K562 (cell line): ENCODE measurements at regions not wholly inside any gene's neighbourhood (a gene's known extent, or its start where the extent isn't known, plus 50 kb on each side); places are given as distances from the start of the nearest gene placed in this dataset.

Experiments used
- ATAC-seq: fragments of 200-7000 bp; cut with Tn5 transposase; 3 replicates; pipeline ENCODE4 v1.9.1; 2020; ENCODE audit warnings: moderate library complexity
- BruUV-seq: library from RNA; stranded (reverse); fragments of 400-500 nt; replicated peaks from 2 replicates; lab custom pipeline; 2021; lab: Mats Ljungman, UMichigan
- CTCF ChIA-PET: fragments of 300-600 bp; formaldehyde crosslinking; extraction: SDS; loops from one replicate; lab custom pipeline; 2021; ENCODE audit warnings: low intra/inter-chr PET ratio; lab: Yijun Ruan, JAX
- POLR2A ChIA-PET: fragments of 300-600, 350-650 bp; sonication (Branson Sonifier 250); formaldehyde crosslinking; extraction: SDS; loops from one replicate; lab custom pipeline; 2021; ENCODE audit warnings: antibody characterized with exemption, inconsistent platforms; lab: Yijun Ruan, JAX
- DNase-seq, 4 experiments: peaks; one replicate each; pipeline versions ENCODE4 v3.0.0 to v3.0.0-alpha.2; 2011 to 2018; ENCODE audit warnings: low spot score in 3 of 4, mixed read lengths in 3 of 4; ENCODE audit errors: extremely low read depth in 1 of 4
- FAIRE-seq: peaks from 2 replicates; lab custom pipeline; 2011; peaks lifted over from hg19 to GRCh38; lab: Jason Lieb, UNC
- H2AFZ ChIP-seq: 2 replicates; pipeline ENCODE4 v1.6.0; 2011; ENCODE audit warnings: low read depth, low read length, control low read depth, inconsistent platforms
- H3K27ac ChIP-seq: fragments of 200-600 bp; 3 replicates; pipeline ENCODE4 v1.8.0; 2011; ENCODE audit warnings: low read depth, mild to moderate bottlenecking, control low read depth, inconsistent platforms, low read length, moderate library complexity, mixed read lengths; ENCODE audit errors: extremely low read depth
- H3K27me3 ChIP-seq, 2 experiments: fragments of 300-600 bp in 1 of 2; 2 replicates in 1 of 2; 3 replicates in 1 of 2; pipeline versions ENCODE4 v1.6.0 to v1.8.0; 2011; ENCODE audit warnings: inconsistent platforms in 2 of 2, low read length in 2 of 2, mild to moderate bottlenecking in 1 of 2, mixed read lengths in 1 of 2, moderate library complexity in 1 of 2; ENCODE audit not compliant: control insufficient read depth in 2 of 2, insufficient read depth in 2 of 2
- H3K36me3 ChIP-seq: fragments of 300-600 bp; 3 replicates; pipeline ENCODE4 v1.8.0; 2011; ENCODE audit warnings: mild to moderate bottlenecking, low read length, inconsistent platforms; ENCODE audit not compliant: control insufficient read depth, insufficient read depth
- H3K4me1 ChIP-seq, 2 experiments: fragments of 200-600 bp in 1 of 2; replicated peaks in 1 of 2; 2 replicates in 1 of 2; 3 replicates in 1 of 2; pipeline versions ENCODE4 v1.5.1 to v1.8.0; 2011; ENCODE audit warnings: inconsistent platforms in 2 of 2, low read length in 2 of 2, mild to moderate bottlenecking in 1 of 2, mixed read lengths in 1 of 2, moderate library complexity in 1 of 2; ENCODE audit not compliant: control insufficient read depth in 2 of 2, insufficient read depth in 2 of 2
- H3K4me2 ChIP-seq: 2 replicates; pipeline ENCODE4 v1.6.1; 2011; ENCODE audit warnings: low read length, control low read depth, inconsistent platforms, mixed read lengths; ENCODE audit not compliant: insufficient read depth
- H3K4me3 ChIP-seq: fragments of 200-600 bp; sonication (generic), shearing (Covaris generic); 2 replicates; pipeline ENCODE4 v1.5.1; 2016; ENCODE audit warnings: control low read depth, inconsistent platforms
- H3K79me2 ChIP-seq: fragments of 200-600 bp; 3 replicates; pipeline ENCODE4 v1.8.0; 2011; ENCODE audit warnings: low read length, inconsistent platforms; ENCODE audit not compliant: control insufficient read depth, insufficient read depth
- H3K9ac ChIP-seq, 2 experiments: 2 replicates each; pipeline versions ENCODE4 v1.6.0 to v1.6.1; 2011; ENCODE audit warnings: low read depth in 2 of 2, low read length in 2 of 2, control low read depth in 1 of 2, inconsistent platforms in 1 of 2, mild to moderate bottlenecking in 1 of 2, mixed read lengths in 1 of 2; ENCODE audit not compliant: insufficient read depth in 1 of 2
- H3K9me1 ChIP-seq: one replicate; pipeline ENCODE4 v1.6.0; 2011; ENCODE audit warnings: inconsistent platforms, mild to moderate bottlenecking, low read length, moderate library complexity; ENCODE audit not compliant: control insufficient read depth, insufficient read depth
- H3K9me3 ChIP-seq: replicated peaks from 2 replicates; pipeline ENCODE4 v1.5.1; 2011; ENCODE audit warnings: low read depth, low read length, inconsistent platforms; ENCODE audit not compliant: control insufficient read depth, insufficient read depth
- H4K20me1 ChIP-seq: replicated peaks from 2 replicates; pipeline ENCODE4 v1.6.1; 2011; ENCODE audit warnings: low read length, inconsistent platforms, mixed read lengths; ENCODE audit not compliant: control insufficient read depth, insufficient read depth
- CBX5 ChIP-seq: IDR thresholded peaks from 2 replicates; pipeline ENCODE4 v1.6.1; 2014; ENCODE audit warnings: low read depth, borderline replicate concordance
- ERF ChIP-seq: fragments of 450-650 bp; formaldehyde crosslinking; IDR thresholded peaks from 2 replicates; pipeline ENCODE4 v1.4.0; 2020; ENCODE audit warnings: mild to moderate bottlenecking, mixed read lengths
- FIP1L1 ChIP-seq: fragments of 200-400 bp; formaldehyde crosslinking; IDR thresholded peaks from 2 replicates; pipeline ENCODE4 v1.6.1; 2018; ENCODE audit warnings: mild to moderate bottlenecking, low read depth, low read length; ENCODE audit not compliant: poor library complexity, severe bottlenecking
- FOXK2 ChIP-seq, 2 experiments: fragments of 450-650 bp; IDR thresholded peaks in 1 of 2; conservative IDR thresholded peaks in 1 of 2; 2 replicates each; pipeline ENCODE4 v1.6.1; 2016; ENCODE audit warnings: low read depth in 2 of 2, mild to moderate bottlenecking in 1 of 2
- ILK ChIP-seq: fragments of 450-650 bp; IDR thresholded peaks from 2 replicates; pipeline ENCODE4 v1.6.1; 2016; ENCODE audit warnings: missing genetic modification characterization, low read depth, mild to moderate bottlenecking, missing compliant biosample characterization, moderate library complexity, borderline replicate concordance
- PBX2 ChIP-seq, 2 experiments: IDR thresholded peaks in 1 of 2; conservative IDR thresholded peaks in 1 of 2; 2 replicates each; pipeline ENCODE4 v1.6.1; 2016; ENCODE audit warnings: low read depth in 2 of 2, mild to moderate bottlenecking in 1 of 2, missing compliant biosample characterization in 1 of 2, missing genetic modification characterization in 1 of 2, moderate library complexity in 1 of 2
- SMAD1 ChIP-seq: fragments of 150-350 bp; IDR thresholded peaks from 2 replicates; pipeline ENCODE4 v1.6.1; 2014; ENCODE audit warnings: low read length, low read depth; ENCODE audit not compliant: partially characterized antibody
- THRAP3 ChIP-seq: fragments of 450-650 bp; IDR thresholded peaks from 2 replicates; pipeline ENCODE4 v1.6.1; 2016; ENCODE audit warnings: mild to moderate bottlenecking, inconsistent platforms, borderline replicate concordance
- ZFP1 ChIP-seq: fragments of 450-650 bp; formaldehyde crosslinking; IDR thresholded peaks from 2 replicates; pipeline ENCODE4 v1.4.0; 2020; ENCODE audit warnings: mild to moderate bottlenecking, mixed read lengths
- ZNF121 ChIP-seq: sonication (generic); formaldehyde crosslinking; conservative IDR thresholded peaks from 2 replicates; pipeline ENCODE4 v1.8.0; 2022; ENCODE audit warnings: missing genetic modification reagents
- ZNF311 ChIP-seq: fragments of 250-450 bp; sonication (Bioruptor Pico); IDR thresholded peaks from 2 replicates; pipeline ENCODE4 v1.4.0; 2020; ENCODE audit warnings: mild to moderate bottlenecking, moderate library complexity
- WGBS: fragments of 100-300 bp; shearing (Covaris generic); methylation state at CpG from one replicate; pipeline ENCODE4 v1.1.6; 2016; ENCODE audit warnings: low coverage, mixed read lengths; ENCODE audit not compliant: insufficient coverage; ENCODE audit errors: missing lambda C conversion rate; 5-methylcytosine and 5-hydroxymethylcytosine counted together
- in situ Hi-C: fragments of 300-500 bp; cut with MboI; formaldehyde crosslinking; loops from 4 replicates; pipeline ENCODE4 v1.15.0; 2018; ENCODE audit warnings: inconsistent platforms, mixed read lengths
- intact Hi-C: fragments of 100-400 bp; cut with micrococcal nuclease; formaldehyde crosslinking; loops from 2 replicates; pipeline ENCODE4 v1.14.2; 2022

- ChIA-PET POLR2A (no interaction called here), CTCF (no interaction called here)
- no peaks in the 10 kb centered on the region for H4K20me1 ChIP-seq
- no peak overlapping the region for H2AFZ ChIP-seq
- no TSS peak for BruUV-seq
- no peaks in the 10 kb centered on the region for H3K36me3 ChIP-seq
- no peaks in the 10 kb centered on the region for H3K9me3 ChIP-seq
- H3K27me3 ChIP-seq: no peaks in the 10 kb centered on the region
- DNase-seq: no peak
- TF ChIP-seq ZNF121 (CRISPR knock-in tag) (no peak), ZNF311 (no peak), PBX2 (CRISPR knock-in tag; IDR thresholded peaks at IDR 0.05; ENCODE audit: low read depth) (no peak), PBX2 (tag; conservative IDR thresholded peaks at IDR 0.05; ENCODE audit: low read depth) (no peak), FOXK2 (conservative IDR thresholded peaks at IDR 0.05 in 1 of 2, IDR thresholded peaks at IDR 0.05 in 1 of 2; ENCODE audit: low read depth in 2 of 2) (no peak), ILK (tag) (no peak), CBX5 (no peak), THRAP3 (no peak), ERF (no peak), SMAD1 (no peak), ZFP1 (CRISPR knock-in tag) (no peak), FIP1L1 (no peak)
- intact Hi-C loops: no loop called here
- H3K79me2 ChIP-seq: no peaks in the 10 kb centered on the region
- ATAC-seq: no peak
- in situ Hi-C loops: no loop called here
- H3K4me3 ChIP-seq: no peak overlapping the region
- H3K27ac ChIP-seq: no peak overlapping the region
- WGBS: 0% methylated on average over 5 of the region's 5 CpGs
- no peaks in the 10 kb centered on the region for H3K9me1 ChIP-seq
- no peak for FAIRE-seq
- H3K4me1 ChIP-seq: no peaks in the 10 kb centered on the region
- H3K4me2 ChIP-seq: no peak overlapping the region
- no peak overlapping the region for H3K9ac ChIP-seq
These were observed 197.6 kb downstream of the KIF18A start for GRCh38 chr11:27910186-27910931.
